NCI-H2227 (cell line): ENCODE measurements at regions not wholly inside any gene's neighbourhood (a gene's known extent, or its start where the extent isn't known, plus 50 kb on each side); places are given as distances from the start of the nearest gene placed in this dataset.

Experiments
- DNase-seq: peaks from one replicate; lab custom pipeline; 2025; ENCODE audit not compliant: unreplicated experiment; lab: John Stamatoyannopoulos, UW

DNA sequence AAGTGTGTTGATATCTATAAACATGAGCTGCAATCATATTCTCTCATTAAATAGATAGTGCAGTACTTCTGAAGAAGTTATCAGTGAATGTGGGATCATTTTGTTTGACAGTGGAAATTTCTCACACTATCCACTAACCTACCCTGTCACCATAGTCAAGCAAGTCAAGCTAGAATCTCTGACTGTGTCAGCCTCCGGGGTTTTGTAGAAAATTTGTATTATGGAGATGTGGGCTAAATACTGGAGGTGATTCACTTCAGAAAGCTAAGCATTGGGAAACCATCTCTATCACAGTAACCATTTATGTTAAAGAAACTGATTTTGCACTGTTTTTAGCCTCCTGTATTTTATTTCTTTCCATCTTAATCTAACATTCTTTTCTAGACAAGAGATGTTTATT lies 126.6 kb upstream of the CREB1 start:
- DNase-seq = no peak

DNA sequence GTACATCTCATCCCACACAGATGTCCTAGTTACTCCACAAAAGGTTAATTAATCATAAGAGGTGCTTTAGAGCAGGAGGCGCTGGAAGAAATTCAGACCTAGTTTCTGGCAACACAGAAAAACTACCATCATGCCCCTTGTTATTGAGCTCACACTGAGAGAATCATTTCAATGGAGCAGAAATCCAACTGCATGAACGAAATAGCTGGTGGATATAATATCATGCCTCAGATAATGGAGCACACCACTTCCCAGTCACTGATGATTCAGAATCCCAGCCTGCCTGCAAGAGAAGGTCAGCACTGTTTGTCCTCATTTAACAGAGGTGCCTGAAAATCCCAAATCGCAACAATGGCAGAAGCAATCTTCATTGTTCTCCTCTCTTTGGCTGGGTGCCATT lies 125.8 kb upstream of the CREB1 start:
- peak; percentile 45 for DNase-seq

DNA sequence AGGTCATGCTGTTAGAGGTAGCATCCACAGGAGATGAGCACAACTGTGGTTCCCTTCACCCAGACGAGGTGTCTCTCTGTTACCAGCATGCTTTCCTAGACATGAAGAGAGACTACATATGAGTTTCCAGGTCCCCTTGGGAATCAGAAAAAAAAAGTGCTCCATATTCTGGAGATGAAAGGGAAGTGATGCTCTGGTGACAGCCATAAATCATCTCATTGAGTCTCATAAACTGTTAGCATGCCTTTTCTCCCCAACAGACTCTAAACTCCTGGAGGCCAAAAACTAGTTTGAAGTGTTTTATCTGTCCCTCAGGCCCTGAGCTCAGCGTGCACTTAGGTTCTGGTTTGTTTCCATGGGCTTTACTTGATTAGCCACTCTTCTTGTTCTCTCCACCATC lies 124.6 kb upstream of the CREB1 start:
- no peak for DNase-seq

DNA sequence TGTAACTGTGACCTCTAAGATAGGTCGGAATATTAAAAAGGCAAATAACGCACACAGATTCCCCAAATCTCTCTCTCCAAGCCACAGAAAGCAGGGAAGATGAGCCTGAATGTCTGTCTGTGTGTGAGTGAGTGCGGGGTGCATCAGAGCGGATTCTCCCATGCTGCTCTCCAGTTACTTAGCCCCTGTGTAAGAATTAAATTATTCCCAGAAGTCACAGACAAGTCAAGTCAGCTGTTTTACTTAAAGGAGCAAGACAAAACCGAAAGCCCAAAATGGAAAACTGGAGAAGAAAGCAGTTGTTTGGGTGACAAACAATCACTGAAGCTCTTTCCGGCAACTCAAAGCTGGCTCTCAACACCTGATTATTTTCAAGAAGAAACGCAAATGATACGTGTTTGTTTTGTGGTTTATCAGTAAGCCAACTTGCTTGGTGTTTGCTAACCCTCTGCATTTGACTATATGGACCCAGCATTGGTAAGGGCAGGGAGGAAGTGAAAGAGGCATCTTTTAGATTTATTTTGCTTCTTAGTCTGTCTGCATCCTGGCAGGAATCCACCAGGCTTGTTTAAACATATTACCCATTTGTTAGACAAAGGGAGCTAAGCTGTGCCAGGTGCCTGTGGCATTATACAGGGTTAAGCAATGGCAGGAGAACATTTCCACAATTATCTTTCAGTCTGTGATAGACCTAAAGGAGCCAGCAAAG lies 121.5 kb upstream of the CREB1 start:
- DNase-seq = peak; percentile 66

DNA sequence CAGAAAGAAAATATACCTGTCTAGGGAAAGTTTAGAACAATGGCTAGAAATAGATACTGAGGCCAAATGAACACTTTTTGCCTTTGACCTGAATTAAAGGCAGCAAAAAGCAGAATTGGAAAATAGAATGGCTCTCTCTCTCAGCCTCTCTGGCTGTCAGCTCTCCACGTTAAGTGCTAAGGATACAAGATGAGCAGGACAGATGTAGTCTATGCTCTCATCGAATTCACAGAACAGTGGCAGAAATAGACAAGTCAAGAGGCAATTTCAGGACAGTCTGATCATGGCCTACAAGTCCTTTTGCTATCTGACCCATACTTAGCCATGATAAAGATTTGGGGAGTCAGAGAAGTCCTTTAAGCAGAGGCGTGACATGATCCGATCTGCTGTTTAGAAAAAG lies 120.2 kb upstream of the CREB1 start:
- peak; percentile 36 for DNase-seq

DNA sequence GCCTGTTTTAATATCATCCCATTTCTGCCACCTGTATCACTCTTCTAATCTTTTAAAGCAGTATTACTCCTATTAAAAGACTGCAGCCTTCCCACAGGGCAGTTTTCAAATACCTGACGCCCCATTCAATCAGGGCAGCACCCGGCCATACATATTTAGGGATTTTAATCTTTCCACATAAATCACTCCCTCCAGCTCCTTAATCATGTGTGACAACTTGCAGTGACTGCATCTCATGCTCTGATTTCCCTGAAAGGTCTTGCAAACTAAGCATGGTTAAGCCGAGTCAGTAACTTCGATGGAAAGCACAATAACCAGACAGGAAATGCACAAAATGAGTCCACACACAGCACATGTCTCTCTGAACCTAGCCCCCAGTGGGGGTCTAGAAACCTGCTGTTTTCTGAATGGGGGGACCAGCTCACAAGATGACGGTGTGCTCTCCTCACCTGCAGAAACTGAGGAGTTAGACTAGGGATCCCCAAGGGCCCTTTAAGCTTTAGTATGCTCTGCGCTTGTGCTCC lies 116.9 kb upstream of the CREB1 start:
- DNase-seq = no peak

DNA sequence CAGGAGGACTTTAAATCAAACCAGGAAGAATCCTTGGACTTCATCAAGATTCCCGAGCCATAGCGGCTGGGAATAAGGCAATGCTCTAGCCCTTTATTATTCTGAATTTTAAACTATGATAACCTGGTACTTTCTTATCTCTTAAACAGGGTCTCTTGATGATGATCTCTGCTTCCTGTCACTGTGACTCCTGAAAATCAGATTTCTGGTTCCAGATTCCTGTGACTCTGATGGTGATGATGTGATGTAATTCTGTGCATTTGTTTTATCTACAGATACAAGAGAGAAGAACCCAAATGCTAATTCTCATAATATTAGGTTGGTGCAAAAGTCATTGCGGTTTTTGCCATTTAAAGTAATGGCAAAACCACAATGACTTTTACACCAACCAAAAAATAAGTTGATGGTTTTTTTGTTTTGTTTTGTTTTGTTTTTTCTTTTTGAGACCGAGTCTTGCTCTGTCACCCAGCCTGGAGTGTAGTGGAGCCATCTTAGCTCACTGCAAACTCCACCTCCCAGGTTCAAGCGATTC lies 116.3 kb upstream of the CREB1 start:
- no peak for DNase-seq

DNA sequence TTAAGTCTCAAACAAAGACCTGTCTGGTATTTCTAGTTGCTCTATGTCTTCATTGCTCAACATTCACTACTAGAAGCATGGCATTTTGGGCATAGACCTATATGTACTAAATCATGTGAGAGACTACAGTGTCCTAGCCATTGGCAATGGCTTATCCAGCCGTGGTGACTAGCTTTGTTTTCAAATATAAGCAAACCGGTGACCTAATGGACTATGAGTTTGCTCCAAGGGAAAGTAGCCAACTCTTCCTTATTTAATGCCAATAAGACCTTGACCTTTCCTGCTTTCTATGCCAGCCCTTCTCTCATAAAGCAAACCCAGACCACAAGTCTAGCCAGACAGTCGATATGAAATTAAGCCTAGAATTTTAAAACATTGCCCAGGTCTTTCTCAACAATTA lies 113.7 kb upstream of the CREB1 start:
- DNase-seq = no peak

DNA sequence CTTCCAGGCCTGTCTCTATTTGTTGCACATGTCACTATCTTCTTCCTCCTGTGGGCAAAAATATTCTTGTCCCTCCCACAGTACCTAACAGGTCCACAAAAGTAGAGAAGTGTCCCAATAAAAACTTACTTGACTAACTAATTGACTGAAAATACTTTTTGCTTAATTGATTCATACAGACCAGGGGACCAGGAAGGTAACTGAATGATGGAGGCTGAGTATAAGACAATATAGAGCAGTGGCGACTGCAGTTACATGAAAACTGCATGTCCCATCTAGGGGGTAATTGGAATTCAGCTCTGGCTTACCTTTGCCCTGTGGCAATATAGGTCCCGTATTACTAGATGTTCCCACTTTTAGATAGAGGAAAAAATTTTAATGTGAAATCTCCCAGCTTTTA lies 112.9 kb upstream of the CREB1 start:
- DNase-seq = no peak

DNA sequence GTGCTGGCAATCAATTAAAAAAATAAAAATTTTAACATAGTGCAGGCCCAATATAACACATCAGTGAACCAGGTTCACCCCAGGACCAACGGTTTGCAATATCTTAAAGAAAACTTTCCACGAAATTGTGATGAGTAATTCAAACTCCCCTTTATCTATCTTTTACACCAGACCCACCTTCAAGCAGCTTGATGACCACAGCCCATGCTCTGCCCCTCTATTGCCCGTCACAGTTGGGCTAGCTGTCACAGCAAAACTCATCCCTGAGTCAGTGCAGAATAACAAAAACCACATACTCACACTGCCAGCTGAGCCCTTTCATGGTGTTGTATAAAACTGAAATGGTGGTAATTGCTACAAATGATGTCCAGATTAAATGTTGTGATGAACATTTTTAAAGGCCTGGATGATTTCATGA lies 112.5 kb upstream of the CREB1 start:
- no peak for DNase-seq

DNA sequence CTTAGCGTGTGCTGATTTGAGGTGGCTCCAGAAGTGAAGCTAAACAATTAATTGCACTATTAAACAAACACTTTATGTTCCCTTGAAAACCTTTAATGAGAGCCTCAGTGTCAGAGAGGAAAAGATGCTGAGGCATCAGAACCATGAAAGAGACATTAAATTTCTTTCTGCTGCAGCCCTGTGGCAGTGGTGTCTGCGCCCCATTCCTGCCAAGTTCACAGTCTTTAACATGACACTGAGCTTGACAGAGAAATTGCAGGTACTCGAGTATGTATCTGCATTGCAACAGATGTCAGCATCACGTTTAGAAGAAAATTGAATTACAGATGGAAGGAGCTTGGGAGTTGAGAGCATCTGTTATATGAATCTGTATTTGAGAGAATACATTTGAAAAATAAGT lies 111.3 kb upstream of the CREB1 start:
- DNase-seq = peak; percentile 47

DNA sequence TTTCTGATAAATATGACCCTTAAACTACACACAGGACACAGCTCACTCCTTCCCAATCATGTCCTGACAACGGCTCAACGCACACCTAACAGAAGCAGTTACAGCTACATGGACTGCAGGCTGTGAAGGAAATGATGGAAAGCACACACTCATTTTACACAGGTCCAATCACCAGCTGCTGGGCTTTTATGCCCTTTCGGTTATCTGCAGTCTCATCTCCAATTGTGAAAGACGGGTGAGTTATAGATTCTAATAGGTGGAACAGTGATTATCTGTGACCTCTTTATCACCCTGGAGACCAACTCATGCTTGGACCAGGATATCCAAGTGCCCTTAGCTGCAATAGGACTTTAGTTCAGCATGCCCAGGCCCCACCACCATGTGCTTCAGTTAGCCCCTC lies 110.4 kb upstream of the CREB1 start:
- DNase-seq = no peak

DNA sequence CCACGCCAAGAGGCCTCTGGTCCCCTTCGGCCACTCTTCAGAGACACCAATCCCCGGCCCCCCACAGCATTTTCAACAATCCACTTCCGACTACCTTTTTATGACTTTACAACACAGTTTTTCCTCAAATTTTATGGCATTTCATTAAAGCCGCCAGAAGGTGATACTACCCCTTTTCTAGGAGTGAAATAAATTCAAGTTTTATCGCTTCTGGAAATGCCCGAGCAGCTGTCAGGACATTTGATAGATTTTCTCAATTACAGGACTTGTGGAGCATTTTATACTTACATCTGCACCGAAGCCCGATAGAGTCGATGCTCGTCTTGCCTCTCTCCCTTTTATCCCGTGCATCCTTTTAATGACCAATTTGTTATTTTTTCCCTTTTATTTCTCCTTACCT lies 108.1 kb upstream of the CREB1 start:
- no peak for DNase-seq

DNA sequence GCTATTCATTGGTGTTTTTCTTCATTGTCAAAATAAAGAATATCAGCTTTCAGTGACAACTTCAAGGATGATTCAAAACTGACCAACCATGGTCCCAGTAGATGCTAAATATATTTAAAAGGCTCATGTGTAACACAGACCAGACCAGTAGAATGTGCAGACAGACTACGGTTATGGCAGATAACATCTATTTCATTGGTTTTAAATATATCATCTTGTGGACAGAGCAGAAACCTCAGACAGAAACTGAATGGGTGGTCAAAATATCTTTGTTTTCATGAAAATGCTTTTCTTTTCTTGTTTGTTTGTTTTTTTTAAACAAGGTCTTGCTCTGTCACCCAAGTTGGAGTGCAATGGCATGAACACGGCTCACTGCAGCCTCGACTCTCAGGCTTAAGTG lies 107.4 kb upstream of the CREB1 start:
- DNase-seq = no peak

DNA sequence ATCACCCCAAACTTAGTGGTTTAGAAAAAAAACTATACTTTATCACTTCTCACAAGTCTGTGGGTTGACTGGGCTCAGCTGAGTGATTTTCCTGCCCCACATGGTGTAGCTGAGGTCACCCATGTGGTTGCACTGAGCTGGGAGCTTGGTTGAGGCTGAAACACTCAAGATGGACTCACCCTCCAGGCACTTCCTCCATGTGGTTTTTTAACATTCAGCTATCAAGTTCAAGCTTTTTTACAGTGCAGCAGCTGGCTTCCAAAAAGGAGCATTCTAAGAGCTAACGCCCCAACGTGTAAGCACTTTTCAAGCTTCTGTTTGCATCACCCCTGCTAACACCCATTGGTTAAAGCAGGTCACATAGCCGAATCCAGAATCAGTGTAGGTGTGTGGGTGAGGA lies 105.9 kb upstream of the CREB1 start:
- DNase-seq = no peak

DNA sequence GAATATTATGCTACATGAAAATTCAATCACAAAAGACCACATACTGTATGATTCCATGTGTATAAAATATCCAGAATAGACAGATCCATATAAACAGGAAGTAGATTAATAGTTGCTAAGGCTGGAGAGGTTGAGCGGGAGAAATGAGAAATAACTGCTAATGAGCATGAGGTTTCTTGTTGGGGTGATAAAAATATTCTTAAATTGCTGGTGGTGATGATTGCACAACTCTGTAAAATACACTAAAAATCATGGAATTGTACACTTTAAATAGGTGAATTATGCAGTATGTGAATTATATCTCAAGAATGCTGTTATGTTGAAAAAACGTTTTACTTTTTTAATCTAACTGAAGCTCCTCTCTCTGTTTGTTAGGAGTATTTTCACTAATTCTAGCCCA lies 101.8 kb upstream of the CREB1 start:
- DNase-seq = no peak

DNA sequence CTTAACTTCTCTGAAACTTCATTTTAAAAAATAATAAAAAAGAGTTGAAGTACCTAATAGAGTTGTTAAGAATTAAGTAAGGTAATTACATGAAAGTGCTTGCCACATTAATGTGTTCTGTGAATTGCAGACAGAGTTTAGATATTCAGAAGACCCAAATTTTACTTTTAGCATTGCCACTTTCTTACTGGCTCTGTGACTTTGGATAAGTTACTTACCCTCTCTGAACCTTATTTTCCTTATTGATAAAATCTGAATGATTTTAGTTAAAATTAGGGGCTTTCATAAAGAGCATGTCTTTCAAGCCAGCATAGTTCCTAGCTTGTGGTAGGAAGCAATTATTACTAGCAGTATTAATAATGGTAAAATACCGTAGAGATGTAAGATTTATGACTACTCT lies 101.2 kb upstream of the CREB1 start:
- no peak for DNase-seq

DNA sequence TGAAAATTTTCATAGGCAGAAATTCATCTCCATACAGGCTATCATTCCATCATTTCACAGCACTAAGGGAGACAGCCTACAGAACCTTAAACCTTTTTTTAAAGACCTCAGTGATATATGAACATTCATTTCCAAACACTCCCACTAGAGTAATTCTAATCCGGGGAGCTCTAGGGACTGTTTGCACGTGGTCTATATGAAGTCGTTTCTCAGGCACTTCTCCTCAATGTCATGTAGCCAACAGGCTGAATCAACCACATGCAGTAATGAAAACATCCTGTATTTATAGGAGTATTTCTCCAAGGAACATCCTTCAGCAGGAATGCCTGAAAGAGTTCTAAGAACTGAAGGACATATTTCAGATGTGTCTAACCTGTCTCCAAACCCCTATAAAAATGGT lies 97.3 kb upstream of the CREB1 start:
- DNase-seq = no peak

DNA sequence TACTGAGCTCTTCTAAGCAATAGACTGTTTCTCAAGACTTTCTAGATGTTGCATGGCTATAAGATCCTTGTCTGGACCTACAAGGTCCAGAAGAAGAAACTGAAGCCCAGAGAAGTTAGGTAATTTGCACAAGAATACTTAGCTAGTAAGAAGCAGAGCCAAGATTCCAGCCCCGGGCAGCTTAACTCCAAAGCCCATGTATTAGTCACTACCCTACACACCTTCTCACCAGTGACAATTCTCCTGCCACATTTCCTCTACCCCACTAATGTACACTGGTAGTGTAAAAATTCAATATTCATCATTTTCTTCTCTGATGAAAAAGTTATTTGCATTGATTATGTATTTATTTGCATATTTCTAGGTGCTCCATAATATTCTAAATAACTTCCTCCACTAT lies 95.5 kb upstream of the CREB1 start:
- DNase-seq = no peak

DNA sequence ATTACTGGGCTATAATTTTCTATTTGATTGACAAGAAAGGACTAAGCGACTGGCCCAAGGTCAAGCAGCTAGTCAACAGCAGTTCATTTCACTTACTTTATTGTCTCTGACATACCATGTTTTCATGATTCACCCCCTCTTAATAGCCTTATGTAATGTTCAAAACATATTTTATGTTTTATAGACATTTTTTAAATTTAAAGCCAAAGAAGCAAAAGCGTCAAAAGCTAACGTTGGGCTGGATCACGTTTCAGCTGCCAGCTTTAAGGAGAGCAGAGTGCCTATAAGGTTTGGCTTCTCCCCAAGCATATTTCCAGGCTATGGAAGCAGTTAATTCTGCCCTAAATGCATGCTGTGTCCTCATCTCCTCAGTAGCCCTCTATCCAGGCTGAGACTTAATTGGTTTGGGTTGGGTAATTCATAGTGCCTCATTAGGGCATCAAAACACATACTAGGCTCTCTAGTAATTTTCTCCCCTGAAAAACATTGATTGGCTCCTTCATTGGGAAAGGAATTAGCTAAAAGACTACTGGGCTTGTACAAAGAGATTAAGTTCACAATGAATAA lies 94.8 kb upstream of the CREB1 start:
- peak; percentile 80 for DNase-seq

DNA sequence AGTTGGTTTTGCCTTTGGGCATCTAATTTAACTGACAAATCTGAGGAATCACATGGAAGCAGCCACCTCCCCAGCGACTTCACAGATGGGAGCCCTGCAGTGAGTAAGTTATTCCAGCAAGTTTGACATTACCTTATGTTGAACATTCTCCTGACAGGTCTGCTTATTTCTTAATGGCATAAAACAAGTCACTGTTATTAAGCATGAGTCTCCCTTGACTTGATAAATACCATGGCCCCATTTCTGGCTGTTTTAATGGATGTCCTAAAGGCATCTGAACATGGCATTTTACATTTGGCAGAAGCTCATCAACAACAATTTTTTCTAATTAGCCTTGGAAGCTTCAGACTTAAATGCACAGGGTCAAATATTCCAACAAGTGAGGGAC lies 92.6 kb upstream of the CREB1 start:
- DNase-seq = no peak

DNA sequence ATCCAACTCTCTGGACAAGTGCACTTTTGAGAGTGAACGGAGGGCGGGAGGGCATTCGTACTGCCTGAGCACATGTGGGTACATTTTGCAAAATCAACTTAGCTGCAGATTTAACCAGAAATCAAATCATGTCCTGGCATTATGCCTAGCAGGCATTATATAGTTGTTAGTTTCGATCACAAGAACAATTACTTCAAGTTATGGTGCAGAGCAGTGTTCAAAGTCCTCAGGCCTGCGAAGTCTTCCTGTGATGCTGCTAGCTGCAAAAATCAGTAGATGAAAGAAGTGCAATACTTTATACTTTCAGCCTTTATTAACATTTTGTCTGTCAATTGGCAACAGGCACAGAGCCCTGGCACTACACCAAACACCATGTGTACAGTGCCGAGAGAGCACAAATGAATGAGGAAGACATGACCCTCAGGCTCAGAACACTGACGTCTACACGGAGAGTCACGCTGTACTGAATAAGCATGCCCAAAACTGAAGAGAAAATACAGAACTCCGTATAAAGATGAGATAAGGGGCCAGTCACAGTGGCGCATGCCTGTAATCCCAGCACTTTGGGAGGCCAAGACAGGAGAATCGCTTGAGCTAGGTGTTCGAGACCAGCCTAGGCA lies 92.1 kb upstream of the CREB1 start:
- DNase-seq = no peak
